ENCODE measurements at regions not wholly inside any gene's neighbourhood (a gene's known extent, or its start where the extent isn't known, plus 50 kb on each side); places are given as distances from the start of the nearest gene placed in this dataset.

- no peak for DNase-seq (ENCODE audit: low read depth)
These were observed 168.9 kb downstream of the SOCS6 start for GRCh38 chr18:70457788-70458187.

- no peak for DNase-seq (ENCODE audit: low read depth)
These were observed 168.4 kb downstream of the SOCS6 start for GRCh38 chr18:70457223-70457622.

GRCh38 chr18:70456376-70456775, 167.5 kb downstream of the SOCS6 start:
- no peak for DNase-seq (ENCODE audit: low read depth)

GRCh38 chr18:70455731-70456130, 166.9 kb downstream of the SOCS6 start:
- no peak for DNase-seq (ENCODE audit: low read depth)

- DNase-seq (ENCODE audit: low read depth) = peak; percentile 49
These were observed 166.0 kb downstream of the SOCS6 start for GRCh38 chr18:70454704-70455322.

- no peak for DNase-seq (ENCODE audit: low read depth)
These were observed 164.4 kb downstream of the SOCS6 start for GRCh38 chr18:70453058-70453775.

GRCh38 chr18:70452501-70452900, 163.7 kb downstream of the SOCS6 start:
- DNase-seq (ENCODE audit: low read depth) = no peak

- DNase-seq (ENCODE audit: low read depth) = no peak
These were observed 161.8 kb downstream of the SOCS6 start for GRCh38 chr18:70450426-70451253.

GRCh38 chr18:70448588-70448987, 159.7 kb downstream of the SOCS6 start:
- DNase-seq (ENCODE audit: low read depth) = no peak

GRCh38 chr18:70446063-70446462, 157.2 kb downstream of the SOCS6 start:
- no peak for DNase-seq (ENCODE audit: low read depth)

GRCh38 chr18:70442933-70443332, 154.1 kb downstream of the SOCS6 start:
- no peak for DNase-seq (ENCODE audit: low read depth)

GRCh38 chr18:70432804-70433400, 144.1 kb downstream of the SOCS6 start:
- DNase-seq (ENCODE audit: low read depth) = no peak

GRCh38 chr18:70431203-70431624, 142.4 kb downstream of the SOCS6 start:
- no peak for DNase-seq (ENCODE audit: low read depth)

GRCh38 chr18:70430501-70431173, 141.8 kb downstream of the SOCS6 start:
- no peak for DNase-seq (ENCODE audit: low read depth)

GRCh38 chr18:70429847-70430500, 141.1 kb downstream of the SOCS6 start:
- DNase-seq (ENCODE audit: low read depth) = no peak

GRCh38 chr18:70428439-70428838, 139.6 kb downstream of the SOCS6 start:
- no peak for DNase-seq (ENCODE audit: low read depth)

- DNase-seq (ENCODE audit: low read depth) = no peak
These were observed 138.0 kb downstream of the SOCS6 start for GRCh38 chr18:70426818-70427217.

GRCh38 chr18:70425236-70425635, 136.4 kb downstream of the SOCS6 start:
- no peak for DNase-seq (ENCODE audit: low read depth)

GRCh38 chr18:70423988-70424387, 135.1 kb downstream of the SOCS6 start:
- no peak for DNase-seq (ENCODE audit: low read depth)

- no peak for DNase-seq (ENCODE audit: low read depth)
These were observed 134.3 kb downstream of the SOCS6 start for GRCh38 chr18:70423120-70423519.

GRCh38 chr18:70422391-70422965, 133.6 kb downstream of the SOCS6 start:
- no peak for DNase-seq (ENCODE audit: low read depth)
